GM13976 (cell line): ENCODE measurements at regions not wholly inside any gene's neighbourhood (a gene's known extent, or its start where the extent isn't known, plus 50 kb on each side); places are given as distances from the start of the nearest gene placed in this dataset.

Experiments
- DNase-seq: peaks from one replicate; pipeline ENCODE4 v3.0.0; 2012; ENCODE audit warnings: low spot score
- in situ Hi-C: fragments of 300-500 bp; cut with MboI; formaldehyde crosslinking; loops from one replicate; pipeline ENCODE4 v1.12.0; 2022; ENCODE audit warnings: low sequenced_read_pairs, mixed read lengths, inconsistent platforms; ENCODE audit not compliant: unreplicated experiment
- TF ChIP-seq, protein P1 (sequence below): IDR thresholded peaks from 2 replicates; pipeline ENCODE4 v1.5.1; 2012; ENCODE audit warnings: borderline replicate concordance, mild to moderate bottlenecking; ENCODE audit not compliant: insufficient read depth; ENCODE audit errors: extremely low read depth, missing control alignments, control extremely low read depth

DNA sequence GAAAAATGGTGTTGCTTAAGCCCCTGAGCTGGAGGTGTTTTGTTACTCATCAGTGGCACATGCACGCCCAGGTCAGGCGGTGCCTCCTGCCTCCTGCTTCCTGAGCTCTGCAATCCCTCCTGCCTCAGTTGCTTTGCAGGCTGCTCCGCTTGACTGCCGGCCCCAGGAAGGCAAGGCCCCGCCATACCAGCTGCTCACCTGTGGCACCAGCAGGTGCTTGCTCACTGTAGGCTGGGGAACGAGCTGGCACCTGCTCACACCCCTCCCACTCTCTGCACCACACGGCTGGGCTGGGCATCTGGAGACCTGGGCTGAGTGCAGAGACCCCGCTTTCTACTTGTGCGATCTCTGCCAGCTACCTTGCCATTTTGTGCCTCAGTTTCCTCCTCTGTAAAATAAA lies 200.2 kb downstream of the RBFOX3 start:
- in situ Hi-C loops, result no loop called here
- DNase-seq, result no peak
- TF ChIP-seq, protein P1, sequence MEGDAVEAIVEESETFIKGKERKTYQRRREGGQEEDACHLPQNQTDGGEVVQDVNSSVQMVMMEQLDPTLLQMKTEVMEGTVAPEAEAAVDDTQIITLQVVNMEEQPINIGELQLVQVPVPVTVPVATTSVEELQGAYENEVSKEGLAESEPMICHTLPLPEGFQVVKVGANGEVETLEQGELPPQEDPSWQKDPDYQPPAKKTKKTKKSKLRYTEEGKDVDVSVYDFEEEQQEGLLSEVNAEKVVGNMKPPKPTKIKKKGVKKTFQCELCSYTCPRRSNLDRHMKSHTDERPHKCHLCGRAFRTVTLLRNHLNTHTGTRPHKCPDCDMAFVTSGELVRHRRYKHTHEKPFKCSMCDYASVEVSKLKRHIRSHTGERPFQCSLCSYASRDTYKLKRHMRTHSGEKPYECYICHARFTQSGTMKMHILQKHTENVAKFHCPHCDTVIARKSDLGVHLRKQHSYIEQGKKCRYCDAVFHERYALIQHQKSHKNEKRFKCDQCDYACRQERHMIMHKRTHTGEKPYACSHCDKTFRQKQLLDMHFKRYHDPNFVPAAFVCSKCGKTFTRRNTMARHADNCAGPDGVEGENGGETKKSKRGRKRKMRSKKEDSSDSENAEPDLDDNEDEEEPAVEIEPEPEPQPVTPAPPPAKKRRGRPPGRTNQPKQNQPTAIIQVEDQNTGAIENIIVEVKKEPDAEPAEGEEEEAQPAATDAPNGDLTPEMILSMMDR, result no peak

DNA sequence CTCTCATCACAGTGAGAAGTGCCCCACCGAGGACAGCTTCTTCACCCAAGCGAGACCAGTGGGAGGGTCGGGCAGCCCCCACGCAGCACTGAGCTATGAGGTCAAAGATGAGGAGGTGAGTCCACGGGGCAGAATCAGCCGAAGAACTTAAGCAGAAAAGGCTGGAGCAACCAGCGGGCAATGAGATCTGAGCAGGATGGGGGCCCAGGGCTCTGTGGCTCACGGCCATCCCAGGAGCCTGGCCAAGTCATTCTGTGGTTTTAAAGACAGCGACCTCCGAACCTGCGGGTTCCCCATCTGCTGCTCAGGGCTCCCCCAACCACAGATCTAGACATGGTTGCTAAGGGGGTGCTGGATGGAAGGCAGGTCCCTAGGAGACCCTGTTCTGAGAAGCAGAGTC lies 202.6 kb downstream of the RBFOX3 start:
- in situ Hi-C loops, result loop anchor here (10.0 kb wide), 1 partner anchor 297 kb away; no protein-coding TSS in a partner anchor
- TF ChIP-seq, protein P1, result no peak
- no peak for DNase-seq

DNA sequence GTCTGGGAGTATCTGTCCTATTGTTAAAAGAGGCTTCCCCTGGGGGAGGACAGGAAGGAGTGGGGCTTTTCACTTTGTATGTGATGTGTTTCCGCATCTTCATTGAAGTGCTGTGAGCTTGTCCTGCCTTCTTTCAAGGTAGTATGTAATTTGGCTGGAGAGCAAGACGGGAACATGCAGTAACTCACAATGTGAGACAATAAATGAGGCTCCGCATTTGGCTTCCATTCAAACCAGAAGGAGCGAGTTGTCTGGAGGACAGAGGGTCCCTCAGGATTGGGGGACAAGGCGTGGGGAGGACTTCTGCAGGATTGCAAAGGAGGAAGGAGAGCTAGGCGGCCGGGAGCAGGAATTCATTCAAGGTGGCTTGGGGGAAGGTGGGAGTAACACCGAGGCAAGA lies 203.5 kb downstream of the RBFOX3 start:
- in situ Hi-C loops, result loop anchor here (10.0 kb wide), 1 partner anchor 297 kb away; no protein-coding TSS in a partner anchor
- TF ChIP-seq, protein P1, result no peak

DNA sequence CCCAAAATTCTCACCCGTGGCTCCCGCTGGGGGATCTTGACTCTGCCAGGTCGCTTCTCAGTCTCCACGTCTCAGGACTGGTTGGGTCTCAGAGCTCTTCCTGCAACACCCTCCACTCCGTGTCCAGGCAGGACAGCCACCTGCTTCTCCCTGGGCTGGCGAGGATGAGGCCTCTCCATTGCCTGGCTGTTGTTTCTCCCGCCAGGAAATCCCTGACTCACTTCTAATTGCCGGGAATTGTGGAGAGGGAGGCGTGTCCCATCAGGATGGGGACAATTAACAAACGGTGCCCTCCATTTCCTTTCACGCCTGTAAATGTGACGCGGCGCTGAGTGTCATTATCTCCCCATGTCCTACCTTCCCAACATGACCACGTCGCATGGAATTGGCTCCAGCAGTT lies 204.5 kb downstream of the RBFOX3 start:
- TF ChIP-seq, protein P1, result no peak
- in situ Hi-C loops, result loop anchor here (10.0 kb wide), 1 partner anchor 298 kb away; no protein-coding TSS in a partner anchor
- DNase-seq, result no peak

More for the DNA sequence above, 203.5 kb downstream of the RBFOX3 start:
- DNase-seq, result no peak

DNA sequence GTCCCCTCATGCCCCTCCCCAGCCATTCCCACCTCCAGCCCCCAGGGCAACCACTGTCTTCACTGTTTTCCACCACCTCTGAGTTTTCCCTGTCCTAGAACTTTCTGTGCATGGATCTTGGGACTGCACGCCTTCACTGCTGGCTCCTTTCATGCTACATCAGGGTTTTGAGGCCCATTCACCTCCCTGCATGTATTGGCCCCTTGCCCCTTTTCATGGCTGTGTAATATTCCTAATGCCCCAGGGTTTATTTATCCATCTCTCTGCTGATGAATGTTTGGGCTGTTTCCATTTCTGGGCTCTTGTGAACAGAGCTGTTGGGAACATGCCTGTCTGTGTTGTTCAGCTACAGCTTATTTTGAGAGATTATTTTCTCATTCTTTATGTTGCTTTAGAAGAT lies 205.0 kb downstream of the RBFOX3 start:
- TF ChIP-seq, protein P1, result no peak
- DNase-seq, result no peak
- in situ Hi-C loops, result loop anchor here (10.0 kb wide), 1 partner anchor 299 kb away; no protein-coding TSS in a partner anchor

DNA sequence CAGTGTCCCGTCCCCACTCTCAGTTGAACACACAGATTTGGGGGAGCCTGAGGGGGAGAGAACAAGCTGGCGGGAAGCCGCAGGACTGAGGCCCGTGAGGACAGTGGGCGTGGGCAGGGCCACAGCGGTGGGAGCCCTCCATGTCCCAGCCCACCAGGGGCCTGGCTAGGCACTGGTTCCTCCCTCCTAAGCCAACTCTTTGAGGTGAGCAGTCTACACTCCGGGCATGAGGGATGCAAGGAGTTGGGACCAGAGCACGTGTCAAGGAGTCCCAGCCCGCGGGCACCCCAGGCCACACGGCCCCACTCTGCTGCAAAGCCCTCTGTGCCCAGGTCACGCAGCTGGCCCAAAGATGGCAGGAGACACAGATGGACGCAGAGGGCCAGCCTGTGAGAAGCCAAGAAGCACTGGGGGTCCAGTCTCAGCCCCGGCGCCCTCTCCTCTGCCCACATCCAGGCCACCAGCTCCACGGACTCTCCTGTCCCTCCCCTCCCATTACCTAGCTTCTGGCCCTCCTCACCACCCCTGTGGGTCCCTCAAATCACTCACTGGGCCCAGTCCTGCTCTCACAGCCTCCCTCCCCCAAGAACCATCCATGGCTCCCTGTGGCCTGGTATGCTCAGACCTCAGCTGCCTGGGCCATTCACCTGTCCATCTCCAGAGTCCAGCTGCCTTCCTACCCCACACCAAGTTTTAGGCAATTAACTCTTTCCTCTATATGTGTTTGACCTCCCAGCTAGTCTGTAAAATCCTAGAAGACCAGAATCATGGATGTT lies 206.5 kb downstream of the RBFOX3 start:
- DNase-seq, result no peak
- in situ Hi-C loops, result loop anchor here (10.0 kb wide), 1 partner anchor 300 kb away; no protein-coding TSS in a partner anchor
- TF ChIP-seq, protein P1, result no peak
